Fibroblast of villous mesenchyme (primary cell): ENCODE measurements at regions not wholly inside any gene's neighbourhood (a gene's known extent, or its start where the extent isn't known, plus 50 kb on each side); places are given as distances from the start of the nearest gene placed in this dataset.

Experiments used
- DNase-seq: peaks from one replicate; pipeline ENCODE4 v3.0.0-alpha.2; 2010; ENCODE audit warnings: low read depth
- H3K4me3 ChIP-seq: 2 replicates; pipeline ENCODE4 v1.5.1; 2011; ENCODE audit warnings: low read depth, mild to moderate bottlenecking, low read length
- TF ChIP-seq, protein P1 (sequence below): IDR thresholded peaks from 2 replicates; pipeline ENCODE4 v1.5.1; 2012; ENCODE audit warnings: low read depth, mild to moderate bottlenecking, low read length; ENCODE audit not compliant: insufficient read depth

DNA sequence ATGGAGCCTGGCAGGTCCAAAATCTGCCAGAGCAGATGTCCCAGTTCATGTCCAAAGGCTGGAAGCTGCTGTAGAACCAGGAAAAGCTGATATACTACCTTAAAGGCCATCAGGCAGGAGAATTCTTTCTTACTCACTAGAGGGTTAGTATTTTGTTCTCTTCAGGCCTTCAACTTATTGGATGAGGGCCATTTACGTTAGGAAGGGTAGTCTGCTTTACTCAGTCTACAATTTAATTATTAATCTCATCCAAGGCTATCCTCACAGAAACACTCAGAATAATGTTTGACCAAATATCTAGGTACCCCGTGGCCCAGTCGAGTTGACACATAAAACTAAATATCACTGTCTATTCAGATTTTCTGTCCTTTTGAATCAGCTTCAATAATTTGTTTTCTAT, 437.4 kb downstream of the TLE4 start:
- TF ChIP-seq, protein P1, sequence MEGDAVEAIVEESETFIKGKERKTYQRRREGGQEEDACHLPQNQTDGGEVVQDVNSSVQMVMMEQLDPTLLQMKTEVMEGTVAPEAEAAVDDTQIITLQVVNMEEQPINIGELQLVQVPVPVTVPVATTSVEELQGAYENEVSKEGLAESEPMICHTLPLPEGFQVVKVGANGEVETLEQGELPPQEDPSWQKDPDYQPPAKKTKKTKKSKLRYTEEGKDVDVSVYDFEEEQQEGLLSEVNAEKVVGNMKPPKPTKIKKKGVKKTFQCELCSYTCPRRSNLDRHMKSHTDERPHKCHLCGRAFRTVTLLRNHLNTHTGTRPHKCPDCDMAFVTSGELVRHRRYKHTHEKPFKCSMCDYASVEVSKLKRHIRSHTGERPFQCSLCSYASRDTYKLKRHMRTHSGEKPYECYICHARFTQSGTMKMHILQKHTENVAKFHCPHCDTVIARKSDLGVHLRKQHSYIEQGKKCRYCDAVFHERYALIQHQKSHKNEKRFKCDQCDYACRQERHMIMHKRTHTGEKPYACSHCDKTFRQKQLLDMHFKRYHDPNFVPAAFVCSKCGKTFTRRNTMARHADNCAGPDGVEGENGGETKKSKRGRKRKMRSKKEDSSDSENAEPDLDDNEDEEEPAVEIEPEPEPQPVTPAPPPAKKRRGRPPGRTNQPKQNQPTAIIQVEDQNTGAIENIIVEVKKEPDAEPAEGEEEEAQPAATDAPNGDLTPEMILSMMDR: no peak
- no peak overlapping the region for H3K4me3 ChIP-seq
- DNase-seq: no peak

DNA sequence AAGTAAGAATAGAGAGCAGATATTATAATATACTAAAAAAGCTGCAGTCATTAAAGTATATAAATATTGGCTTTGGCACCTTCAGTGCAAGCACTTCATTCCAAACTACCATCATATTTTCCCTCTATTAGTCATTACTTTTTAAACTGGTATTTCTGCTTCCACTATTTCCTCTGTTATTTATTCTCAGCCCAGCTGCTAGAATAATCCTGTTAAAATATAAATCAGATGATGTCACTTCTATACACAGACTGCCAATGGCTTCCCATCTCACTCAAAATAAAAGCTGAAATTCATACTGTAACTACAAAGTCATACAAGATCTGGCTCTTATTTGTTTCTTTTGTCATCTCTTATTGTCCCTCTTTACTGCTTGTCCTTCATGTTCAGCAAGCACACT, 432.9 kb downstream of the TLE4 start:
- TF ChIP-seq, protein P1: no peak
- no peak for DNase-seq

DNA sequence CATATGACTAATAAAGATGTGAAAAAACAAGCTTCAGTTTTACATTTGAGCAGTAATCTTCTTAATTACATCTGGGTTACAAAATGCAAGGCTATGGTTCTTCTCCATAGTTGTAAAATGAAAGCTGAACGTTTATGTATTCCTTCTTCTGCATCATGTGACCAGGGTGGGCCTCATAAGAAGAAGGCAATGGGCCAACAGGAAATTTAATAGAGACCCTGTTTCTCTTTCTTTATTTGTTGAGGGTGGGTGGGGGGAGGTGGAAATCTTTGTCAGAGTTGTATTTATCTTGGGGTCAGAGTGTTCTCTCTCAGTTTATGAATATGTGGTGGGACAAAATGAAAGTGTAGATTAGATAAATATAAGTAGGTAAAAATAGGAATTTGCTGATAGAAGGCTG, 418.8 kb downstream of the TLE4 start:
- TF ChIP-seq, protein P1: no peak
- no peak for DNase-seq
- no peak overlapping the region for H3K4me3 ChIP-seq

More for the DNA sequence above, 432.9 kb downstream of the TLE4 start:
- H3K4me3 ChIP-seq: no peak overlapping the region

DNA sequence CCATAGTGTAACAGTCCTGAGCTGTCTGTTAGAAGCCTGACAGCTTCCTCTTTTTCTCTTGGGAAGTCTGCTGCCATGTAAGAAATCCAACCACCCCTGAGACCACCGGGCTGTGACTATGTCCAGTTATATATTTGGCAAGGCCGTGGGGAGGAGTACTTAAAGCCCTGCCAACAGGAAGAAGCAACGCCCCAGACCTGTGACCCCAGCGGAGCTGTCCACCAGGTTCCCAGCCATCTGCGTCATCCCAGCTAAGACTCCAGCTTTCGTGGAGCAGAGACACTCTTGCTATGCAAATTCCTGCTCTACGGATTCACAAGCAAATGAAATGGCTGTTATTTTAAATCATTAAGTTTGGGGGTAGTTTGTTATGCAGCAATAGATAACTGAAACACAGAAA, 417.3 kb downstream of the TLE4 start:
- no peak for DNase-seq
- no peak overlapping the region for H3K4me3 ChIP-seq
- TF ChIP-seq, protein P1: no peak

DNA sequence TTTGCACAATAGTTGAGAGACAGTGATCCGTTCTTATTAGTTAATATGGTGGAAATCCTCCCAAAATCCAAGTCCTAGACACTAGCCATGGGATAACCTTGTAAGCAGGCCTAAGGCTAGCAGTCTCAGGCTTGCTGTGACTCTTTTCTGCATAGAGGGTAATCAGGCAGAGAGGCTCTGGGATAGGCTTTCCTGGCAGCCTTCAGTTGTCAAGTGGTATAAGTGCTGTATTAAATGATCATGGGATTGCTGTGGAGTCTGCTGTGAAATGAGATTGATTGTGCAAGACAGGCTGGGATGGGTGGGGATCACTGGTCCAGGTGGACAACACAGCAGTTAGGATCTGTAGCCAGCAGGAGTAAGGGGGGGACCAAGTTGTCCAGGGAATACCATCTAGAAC, 416.4 kb downstream of the TLE4 start:
- H3K4me3 ChIP-seq: no peak overlapping the region
- TF ChIP-seq, protein P1: no peak
- DNase-seq: no peak

DNA sequence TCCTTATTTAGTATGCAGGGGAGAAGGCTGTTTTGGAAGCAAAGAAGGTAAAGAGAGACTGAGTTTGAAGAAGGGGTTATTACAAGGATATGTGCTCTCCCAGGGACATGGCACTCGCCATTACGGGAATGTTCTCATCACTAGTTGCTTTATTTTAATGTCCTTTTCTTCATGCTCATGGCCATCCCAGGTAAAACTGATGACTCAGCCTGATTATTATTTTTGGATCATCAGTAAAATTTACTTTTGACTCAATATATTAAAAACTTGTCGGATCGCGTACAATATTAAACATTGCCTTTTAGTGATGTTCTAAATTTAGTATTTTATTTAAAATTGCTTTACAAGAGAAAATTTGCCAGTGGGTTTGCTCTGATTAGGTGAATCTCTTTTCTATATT, 414.7 kb downstream of the TLE4 start:
- DNase-seq: no peak
- H3K4me3 ChIP-seq: no peak overlapping the region
- TF ChIP-seq, protein P1: no peak

DNA sequence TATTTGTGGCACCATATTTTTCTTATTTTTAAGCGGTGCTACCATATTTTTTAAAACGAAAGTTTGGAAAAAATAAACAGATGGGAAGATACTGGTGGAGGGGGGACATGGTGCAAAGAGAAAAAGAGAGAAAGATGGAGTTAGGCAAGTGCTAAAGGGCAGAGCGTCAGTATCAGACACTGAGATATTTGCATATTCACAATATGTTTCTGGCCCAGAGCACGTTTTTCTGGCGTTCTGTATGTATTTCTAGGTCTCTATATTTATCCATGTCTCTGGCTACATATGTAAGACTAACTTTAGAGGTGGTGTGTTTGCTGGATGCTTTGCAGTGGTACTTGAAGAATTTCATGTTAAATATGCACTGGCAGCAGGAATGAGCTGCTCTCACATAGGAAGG, 414.0 kb downstream of the TLE4 start:
- TF ChIP-seq, protein P1: no peak
- no peak overlapping the region for H3K4me3 ChIP-seq
- DNase-seq: no peak
